ENCODE measurements at regions not wholly inside any gene's neighbourhood (a gene's known extent, or its start where the extent isn't known, plus 50 kb on each side); places are given as distances from the start of the nearest gene placed in this dataset.

GRCh38 chr6:16985513-16986284 lies 116.2 kb upstream of the STMND1 start:
- Histone ChIP-seq H4K20me1 (ENCODE audit: insufficient read depth, low read length) (no peaks in the 10 kb centered on the region), H3K36me3 (ENCODE audit: insufficient read depth, low read length) (no peaks in the 10 kb centered on the region), H3K79me2 (ENCODE audit: insufficient read depth, low read depth, low read length) (no peaks in the 10 kb centered on the region), H3K9me3 (ENCODE audit: low read length) (no peaks in the 10 kb centered on the region), H3K4me3 (ENCODE audit: low read depth, low read length, poor library complexity, severe bottlenecking) (no peak overlapping the region), H3K4me2 (ENCODE audit: low read length) (no peak overlapping the region), H3K4me1 (ENCODE audit: insufficient read depth, low read length, poor library complexity, severe bottlenecking) (no peaks in the 10 kb centered on the region), H3K9me2 (ENCODE audit: insufficient read depth, low read length) (no peaks in the 10 kb centered on the region), H2AFZ (ENCODE audit: low read length) (no peak overlapping the region), H3K27ac (ENCODE audit: low read depth, low read length, poor library complexity, severe bottlenecking) (no peak overlapping the region)
- TF ChIP-seq EZH2phosphoT487 (IDR thresholded peaks at IDR 0.05; ENCODE audit: borderline replicate concordance, low read depth, low read length) = no peak
- BruUV-seq (replicated peaks) = no TSS peak
- DNase-seq (ENCODE audit: low spot score) = no peak
- ChIA-PET CTCF (ENCODE audit: unreplicated experiment) (no interaction called here), POLR2A (no interaction called here)
- intact Hi-C loops (cut with micrococcal nuclease; ENCODE audit: unreplicated experiment) = no loop called here

- Histone ChIP-seq H2AFZ (ENCODE audit: low read length) (no peak overlapping the region), H3K9me2 (ENCODE audit: insufficient read depth, low read length) (no peaks in the 10 kb centered on the region), H3K9me3 (ENCODE audit: low read length) (no peaks in the 10 kb centered on the region), H3K4me3 (ENCODE audit: low read depth, low read length, poor library complexity, severe bottlenecking) (no peak overlapping the region), H3K4me1 (ENCODE audit: insufficient read depth, low read length, poor library complexity, severe bottlenecking) (no peaks in the 10 kb centered on the region), H3K4me2 (ENCODE audit: low read length) (no peak overlapping the region), H3K79me2 (ENCODE audit: insufficient read depth, low read depth, low read length) (no peaks in the 10 kb centered on the region), H4K20me1 (ENCODE audit: insufficient read depth, low read length) (no peaks in the 10 kb centered on the region), H3K27ac (ENCODE audit: low read depth, low read length, poor library complexity, severe bottlenecking) (no peak overlapping the region), H3K36me3 (ENCODE audit: insufficient read depth, low read length) (no peaks in the 10 kb centered on the region)
- no TSS peak for BruUV-seq (replicated peaks)
- no peak for DNase-seq (ENCODE audit: low spot score)
- ChIA-PET POLR2A (no interaction called here), CTCF (ENCODE audit: unreplicated experiment) (no interaction called here)
- TF ChIP-seq CTCF (conservative IDR thresholded peaks at IDR 0.05; ENCODE audit: low read length) (no peak), EZH2phosphoT487 (IDR thresholded peaks at IDR 0.05; ENCODE audit: borderline replicate concordance, low read depth, low read length) (no peak)
- intact Hi-C loops (cut with micrococcal nuclease; ENCODE audit: unreplicated experiment) = no loop called here
Observed at GRCh38 chr6:16982807-16983206, 119.0 kb upstream of the STMND1 start.

- ChIA-PET CTCF (ENCODE audit: unreplicated experiment) (no interaction called here), POLR2A (no interaction called here)
- H3K9me3 ChIP-seq (ENCODE audit: low read length) = no peaks in the 10 kb centered on the region
- H2AFZ ChIP-seq (ENCODE audit: low read length) = no peak overlapping the region
- H3K4me3 ChIP-seq (ENCODE audit: low read depth, low read length, poor library complexity, severe bottlenecking) = no peak overlapping the region
- H3K36me3 ChIP-seq (ENCODE audit: insufficient read depth, low read length) = no peaks in the 10 kb centered on the region
- no peak for DNase-seq (ENCODE audit: low spot score)
- no peaks in the 10 kb centered on the region for H3K79me2 ChIP-seq (ENCODE audit: insufficient read depth, low read depth, low read length)
- no peak overlapping the region for H3K4me2 ChIP-seq (ENCODE audit: low read length)
- no peak for TF ChIP-seq EZH2phosphoT487 (IDR thresholded peaks at IDR 0.05; ENCODE audit: borderline replicate concordance, low read depth, low read length)
- TF ChIP-seq CTCF (conservative IDR thresholded peaks at IDR 0.05; ENCODE audit: low read length) = no peak
- no peaks in the 10 kb centered on the region for H3K4me1 ChIP-seq (ENCODE audit: insufficient read depth, low read length, poor library complexity, severe bottlenecking)
- no peaks in the 10 kb centered on the region for H4K20me1 ChIP-seq (ENCODE audit: insufficient read depth, low read length)
- no peaks in the 10 kb centered on the region for H3K9me2 ChIP-seq (ENCODE audit: insufficient read depth, low read length)
- no peak overlapping the region for H3K27ac ChIP-seq (ENCODE audit: low read depth, low read length, poor library complexity, severe bottlenecking)
- BruUV-seq (replicated peaks) = no TSS peak
- intact Hi-C loops (cut with micrococcal nuclease; ENCODE audit: unreplicated experiment) = no loop called here
Observed at GRCh38 chr6:16979677-16980370, 122.0 kb upstream of the STMND1 start.
